H9 (cell line): ENCODE measurements at regions not wholly inside any gene's neighbourhood (a gene's known extent, or its start where the extent isn't known, plus 50 kb on each side); places are given as distances from the start of the nearest gene placed in this dataset.
A peak's percentile ranks its signal among the peaks of the same experiment; 100 is the strongest.

Experiments used
- DNase-seq: peaks from one replicate; pipeline ENCODE4 v3.0.0-alpha.2; 2017
- H2AFZ ChIP-seq: one replicate; pipeline ENCODE4 v1.6.1; 2013; ENCODE audit warnings: mild to moderate bottlenecking, low read length, control low read depth, moderate library complexity
- H2AK5ac ChIP-seq: 2 replicates; pipeline ENCODE4 v1.6.1; 2013; ENCODE audit warnings: low read length, control low read depth, mixed read lengths; ENCODE audit not compliant: insufficient read length
- H2BK120ac ChIP-seq: one replicate; pipeline ENCODE4 v1.6.1; 2013; ENCODE audit warnings: low read depth, mild to moderate bottlenecking, low read length, control low read depth, inconsistent platforms; ENCODE audit not compliant: poor library complexity, severe bottlenecking
- H2BK12ac ChIP-seq: 2 replicates; pipeline ENCODE4 v1.6.1; 2013; ENCODE audit warnings: low read length, control low read depth, mixed read lengths, low read depth; ENCODE audit not compliant: insufficient read length
- H2BK15ac ChIP-seq: 2 replicates; pipeline ENCODE4 v1.6.1; 2013; ENCODE audit warnings: low read depth, low read length, control low read depth
- H2BK20ac ChIP-seq: one replicate; pipeline ENCODE4 v1.6.1; 2013; ENCODE audit warnings: low read depth, mild to moderate bottlenecking, low read length, control low read depth, inconsistent platforms; ENCODE audit not compliant: poor library complexity, severe bottlenecking
- H2BK5ac ChIP-seq: 2 replicates; pipeline ENCODE4 v1.6.1; 2013; ENCODE audit warnings: low read length, control low read depth, mixed read lengths; ENCODE audit not compliant: insufficient read length
- H3K14ac ChIP-seq: 2 replicates; pipeline ENCODE4 v1.6.1; 2013; ENCODE audit warnings: low read length, control low read depth; ENCODE audit not compliant: insufficient read depth
- H3K18ac ChIP-seq: 2 replicates; pipeline ENCODE4 v1.6.1; 2013; ENCODE audit warnings: low read depth, mild to moderate bottlenecking, mixed read lengths, low read length, control low read depth; ENCODE audit not compliant: insufficient read length
- H3K23ac ChIP-seq: 2 replicates; pipeline ENCODE4 v1.6.1; 2013; ENCODE audit warnings: low read length, control low read depth, mixed read lengths, low read depth; ENCODE audit not compliant: insufficient read length
- H3K23me2 ChIP-seq: 2 replicates; pipeline ENCODE4 v1.6.1; 2013; ENCODE audit warnings: low read depth, mild to moderate bottlenecking, mixed read lengths, low read length, control low read depth; ENCODE audit not compliant: insufficient read length, poor library complexity, severe bottlenecking
- H3K27ac ChIP-seq: 2 replicates; pipeline ENCODE4 v1.5.1; 2013; ENCODE audit warnings: low read length, control low read depth, mixed read lengths, low read depth; ENCODE audit not compliant: insufficient read length
- H3K27me3 ChIP-seq: 2 replicates; pipeline ENCODE4 v1.6.1; 2013; ENCODE audit warnings: low read length, control low read depth, inconsistent platforms; ENCODE audit not compliant: insufficient read depth
- H3K4ac ChIP-seq: 2 replicates; pipeline ENCODE4 v1.6.1; 2013; ENCODE audit warnings: low read depth, mild to moderate bottlenecking, control low read depth, inconsistent platforms, low read length, moderate library complexity
- H3K4me1 ChIP-seq: 2 replicates; pipeline ENCODE4 v1.6.1; 2013; ENCODE audit warnings: low read length, control low read depth, inconsistent platforms; ENCODE audit not compliant: insufficient read depth
- H3K4me2 ChIP-seq: 2 replicates; pipeline ENCODE4 v1.6.1; 2013; ENCODE audit warnings: low read length, control low read depth, mixed read lengths; ENCODE audit not compliant: insufficient read length, insufficient read depth
- H3K56ac ChIP-seq: 2 replicates; pipeline ENCODE4 v1.6.1; 2013; ENCODE audit warnings: low read depth, mild to moderate bottlenecking, mixed read lengths, low read length, control low read depth; ENCODE audit not compliant: insufficient read length
- H3K79me1 ChIP-seq: 2 replicates; pipeline ENCODE4 v1.6.1; 2013; ENCODE audit warnings: low read depth, mild to moderate bottlenecking, moderate library complexity, low read length, control low read depth, inconsistent platforms; ENCODE audit not compliant: insufficient read depth, poor library complexity, severe bottlenecking
- H3K79me2 ChIP-seq: 2 replicates; pipeline ENCODE4 v1.6.1; 2013; ENCODE audit warnings: low read length, control low read depth, inconsistent platforms; ENCODE audit not compliant: insufficient read depth
- H3K9ac ChIP-seq: 2 replicates; pipeline ENCODE4 v1.6.1; 2013; ENCODE audit warnings: low read length, control low read depth, mixed read lengths; ENCODE audit not compliant: insufficient read length; ENCODE audit errors: extremely low read depth
- H3K9me3 ChIP-seq: one replicate; pipeline ENCODE4 v1.6.1; 2013; ENCODE audit warnings: low read depth, low read length, inconsistent platforms; ENCODE audit not compliant: control insufficient read depth
- H3T11ph ChIP-seq: one replicate; pipeline ENCODE4 v1.6.1; 2013; ENCODE audit warnings: mild to moderate bottlenecking, low read length, control low read depth, inconsistent platforms
- H4K20me1 ChIP-seq: one replicate; pipeline ENCODE4 v1.6.1; 2013; ENCODE audit not compliant: control insufficient read depth, insufficient read length, insufficient read depth
- H4K5ac ChIP-seq: 2 replicates; pipeline ENCODE4 v1.6.1; 2013; ENCODE audit warnings: low read depth, mild to moderate bottlenecking, mixed read lengths, low read length, control low read depth; ENCODE audit not compliant: insufficient read length
- H4K8ac ChIP-seq: replicated peaks from 2 replicates; pipeline ENCODE4 v1.6.1; 2013; ENCODE audit warnings: low read length, control low read depth, mixed read lengths, low read depth; ENCODE audit not compliant: insufficient read length
- H4K91ac ChIP-seq: 2 replicates; pipeline ENCODE4 v1.6.1; 2013; ENCODE audit warnings: low read depth, mild to moderate bottlenecking, moderate library complexity, mixed read lengths, low read length, control low read depth; ENCODE audit not compliant: insufficient read length
- H3K27ac Mint-ChIP-seq, 3 experiments: 2 replicates in 2 of 3; 3 replicates in 1 of 3; pipeline ENCODE4 v1.8.0; 2020 to 2021; ENCODE audit warnings: mixed read lengths in 3 of 3, mild to moderate bottlenecking in 1 of 3, moderate library complexity in 1 of 3
- H3K27me3 Mint-ChIP-seq: 2 replicates; pipeline ENCODE4 v1.8.0; 2021; ENCODE audit warnings: low read depth, mild to moderate bottlenecking, moderate library complexity, mixed read lengths
- H3K36me3 Mint-ChIP-seq, 3 experiments: 2 replicates in 2 of 3; 3 replicates in 1 of 3; pipeline ENCODE4 v1.8.0; 2020 to 2021; ENCODE audit warnings: low read depth in 3 of 3, mixed read lengths in 3 of 3; ENCODE audit not compliant: insufficient read depth in 1 of 3
- H3K4me1 Mint-ChIP-seq, 2 experiments: 2 replicates each; pipeline ENCODE4 v1.8.0; 2020; ENCODE audit warnings: mixed read lengths in 2 of 2
- H3K4me3 Mint-ChIP-seq, 2 experiments: 2 replicates in 1 of 2; 3 replicates in 1 of 2; pipeline ENCODE4 v1.8.0; 2020 to 2021; ENCODE audit warnings: mild to moderate bottlenecking in 2 of 2, mixed read lengths in 2 of 2, moderate library complexity in 1 of 2
- H3K9me3 Mint-ChIP-seq, 2 experiments: 2 replicates in 1 of 2; 3 replicates in 1 of 2; pipeline ENCODE4 v1.8.0; 2020; ENCODE audit warnings: mild to moderate bottlenecking in 2 of 2, mixed read lengths in 2 of 2, moderate library complexity in 1 of 2
- WGBS: extraction: QIAGEN DNeasy Blood & Tissue Kit; methylation state at CpG from one replicate; pipeline ENCODE4 v1.1.7; 2013; ENCODE audit warnings: missing lambda C conversion rate, low lambda C conversion rate, mixed read lengths; ENCODE audit not compliant: insufficient read length; ENCODE audit errors: extremely low coverage; 5-methylcytosine and 5-hydroxymethylcytosine counted together
- TF ChIP-seq, protein P1 (sequence below): fragments of 200-600 bp; sonication (generic); conservative IDR thresholded peaks from 3 replicates; pipeline ENCODE4 v1.8.0; 2021; ENCODE audit warnings: antibody characterized with exemption, mild to moderate bottlenecking

DNA sequence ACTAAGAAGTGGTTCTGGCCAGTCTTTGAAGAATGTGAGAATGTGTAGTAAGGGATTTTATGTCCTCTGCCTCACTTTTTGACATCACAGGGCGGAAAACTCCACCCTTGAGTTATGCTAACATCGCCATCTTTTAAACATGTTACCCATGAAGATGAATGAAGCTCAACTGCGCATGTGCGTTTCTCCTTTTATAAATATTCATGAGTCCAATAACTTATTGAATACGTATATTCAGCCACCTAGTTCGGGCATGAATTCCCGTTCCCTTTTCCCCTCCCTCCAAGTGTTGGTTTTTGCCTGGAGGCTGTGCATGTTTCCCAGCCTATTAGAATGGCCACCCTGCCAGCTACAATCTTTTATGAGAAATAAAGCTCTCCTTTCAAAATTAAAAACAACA, 51.7 kb upstream of the STPG2 start:
- DNase-seq, result no peak
- no CpG with 5 or more reads among the region's 7 CpGs for WGBS
- Histone ChIP-seq H2BK120ac (no peak overlapping the region), H2BK20ac (no peak overlapping the region), H3K23ac (no peak overlapping the region), H2AK5ac (no peak overlapping the region), H3K79me1 (no peaks in the 10 kb centered on the region), H2BK5ac (no peak overlapping the region), H3K14ac (no peak overlapping the region), H2AFZ (no peak overlapping the region), H3K9me3 (peaks cover 5% of the 10 kb centered on the region), H4K91ac (no peak overlapping the region), H3K18ac (no peak overlapping the region), H4K20me1 (no peaks in the 10 kb centered on the region), H3K27me3 (no peaks in the 10 kb centered on the region), H3K4me1 (no peaks in the 10 kb centered on the region; the same call in 1 of the 2 replicates), H3K56ac (no peak overlapping the region), H3K27ac (no peak overlapping the region), H3T11ph (no peak overlapping the region), H3K79me2 (no peaks in the 10 kb centered on the region), H4K5ac (no peak overlapping the region), H3K4ac (no peak overlapping the region), H2BK15ac (no peak overlapping the region), H2BK12ac (no peak overlapping the region), H4K8ac (no peak overlapping the region), H3K9ac (no peak overlapping the region), H3K4me2 (no peak overlapping the region), H3K23me2 (no peaks in the 10 kb centered on the region)
- peaks cover 17 to 45% (median 33%) of the 10 kb centered on the region in 3 experiments for H3K36me3 Mint-ChIP-seq
- H3K27me3 Mint-ChIP-seq, result no peaks in the 10 kb centered on the region
- H3K27ac Mint-ChIP-seq, result peak overlapping the region in 1 of 3 experiments; percentile 55; a peak in 1 of 7 replicates
- peaks cover 39 to 42% of the 10 kb centered on the region in 2 experiments for H3K9me3 Mint-ChIP-seq
- H3K4me3 Mint-ChIP-seq, result no peak overlapping the region
- H3K4me1 Mint-ChIP-seq, result 0 out of 4 replicates have a peak, but pooled peaks cover 0 to 3% of the 10 kb centered on the region in 2 experiments
- TF ChIP-seq, protein P1, sequence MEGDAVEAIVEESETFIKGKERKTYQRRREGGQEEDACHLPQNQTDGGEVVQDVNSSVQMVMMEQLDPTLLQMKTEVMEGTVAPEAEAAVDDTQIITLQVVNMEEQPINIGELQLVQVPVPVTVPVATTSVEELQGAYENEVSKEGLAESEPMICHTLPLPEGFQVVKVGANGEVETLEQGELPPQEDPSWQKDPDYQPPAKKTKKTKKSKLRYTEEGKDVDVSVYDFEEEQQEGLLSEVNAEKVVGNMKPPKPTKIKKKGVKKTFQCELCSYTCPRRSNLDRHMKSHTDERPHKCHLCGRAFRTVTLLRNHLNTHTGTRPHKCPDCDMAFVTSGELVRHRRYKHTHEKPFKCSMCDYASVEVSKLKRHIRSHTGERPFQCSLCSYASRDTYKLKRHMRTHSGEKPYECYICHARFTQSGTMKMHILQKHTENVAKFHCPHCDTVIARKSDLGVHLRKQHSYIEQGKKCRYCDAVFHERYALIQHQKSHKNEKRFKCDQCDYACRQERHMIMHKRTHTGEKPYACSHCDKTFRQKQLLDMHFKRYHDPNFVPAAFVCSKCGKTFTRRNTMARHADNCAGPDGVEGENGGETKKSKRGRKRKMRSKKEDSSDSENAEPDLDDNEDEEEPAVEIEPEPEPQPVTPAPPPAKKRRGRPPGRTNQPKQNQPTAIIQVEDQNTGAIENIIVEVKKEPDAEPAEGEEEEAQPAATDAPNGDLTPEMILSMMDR, result no peak
